ENCODE measurements at regions not wholly inside any gene's neighbourhood (a gene's known extent, or its start where the extent isn't known, plus 50 kb on each side); places are given as distances from the start of the nearest gene placed in this dataset.

GRCh38 chr15:92787116-92787515, 113.0 kb upstream of the CHD2 start:
- DNase-seq (ENCODE audit: low read depth, low spot score), result no peak
- Histone ChIP-seq H3K4me2 (ENCODE audit: low read length) (no peak overlapping the region), H3K27ac (ENCODE audit: low read depth, low read length) (no peak overlapping the region), H2AFZ (ENCODE audit: low read depth, low read length, poor library complexity, severe bottlenecking) (no peak overlapping the region), H4K20me1 (ENCODE audit: insufficient read depth) (no peaks in the 10 kb centered on the region), H3K9me3 (ENCODE audit: control insufficient read depth in 1 of 2, insufficient read depth in 1 of 2, low read depth in 1 of 2, low read length in 2 of 2) (no peaks in the 10 kb centered on the region), H3K4me1 (ENCODE audit: control insufficient read depth in 1 of 2, insufficient read depth in 2 of 2, low read length in 2 of 2) (no peaks in the 10 kb centered on the region), H3K9ac (ENCODE audit: low read length) (no peak overlapping the region), H3K9me2 (ENCODE audit: insufficient read depth) (no peaks in the 10 kb centered on the region), H3K36me3 (ENCODE audit: control insufficient read depth in 1 of 2, insufficient read depth in 2 of 2, low read length in 2 of 2) (no peaks in the 10 kb centered on the region), H3K79me2 (ENCODE audit: insufficient read depth, low read length) (no peaks in the 10 kb centered on the region), H3K4me3 (replicated peaks in 1 of 2; ENCODE audit: low read depth in 1 of 2, low read length in 2 of 2) (no peak overlapping the region), H3K27me3 (ENCODE audit: insufficient read depth, low read length) (no peaks in the 10 kb centered on the region)
- POLR2A ChIA-PET, result no interaction called here
- no peak for ATAC-seq
- no TSS peak for BruUV-seq (replicated peaks)
- RAD21 ChIA-PET (ENCODE audit: low non-redundant PET in 1 of 2, low total read pairs in 2 of 2, uncharacterized antibody in 2 of 2, unreplicated experiment in 2 of 2), result no interaction called here
- TF ChIP-seq FOSL1 (IDR thresholded peaks at IDR 0.05; ENCODE audit: low read depth) (no peak), EZH2 (IDR thresholded peaks at IDR 0.05) (no peak), RAD21 (IDR thresholded peaks at IDR 0.05; ENCODE audit: low read depth) (no peak), EGR1 (IDR thresholded peaks at IDR 0.05; ENCODE audit: low read depth) (no peak)
- CTCF ChIA-PET, result interaction anchor here (1.1 kb wide), 1 partner anchor 10 kb away, joined by 3 read pairs; no protein-coding TSS in a partner anchor
- intact Hi-C loops (cut with micrococcal nuclease), result no loop called here

GRCh38 chr15:92788196-92788595, 111.9 kb upstream of the CHD2 start:
- ATAC-seq, result no peak
- CTCF ChIA-PET, result interaction anchor here (1.1 kb wide), 1 partner anchor 9 kb away, joined by 3 read pairs; no protein-coding TSS in a partner anchor
- no peak for TF ChIP-seq SRF (IDR thresholded peaks at IDR 0.05; ENCODE audit: low read depth)
- no peak for TF ChIP-seq POLR2AphosphoS5 (IDR thresholded peaks at IDR 0.05; ENCODE audit: low read depth, low read length)
- no peak for TF ChIP-seq YY1 (IDR thresholded peaks at IDR 0.05; ENCODE audit: extremely low read depth, insufficient replicate concordance, low read depth, low read length)
- no peak for TF ChIP-seq FOSL1 (IDR thresholded peaks at IDR 0.05; ENCODE audit: low read depth)
- TF ChIP-seq ZBTB33 (IDR thresholded peaks at IDR 0.05; ENCODE audit: extremely low read depth, insufficient replicate concordance, low read length), result no peak
- TF ChIP-seq EGR1 (IDR thresholded peaks at IDR 0.05; ENCODE audit: low read depth), result no peak
- TF ChIP-seq TCF7L2 (IDR thresholded peaks at IDR 0.05; ENCODE audit: borderline replicate concordance, extremely low read depth, insufficient read depth, insufficient read length), result no peak
- TF ChIP-seq SIN3A (IDR thresholded peaks at IDR 0.05; ENCODE audit: low read depth), result no peak
- no peak for TF ChIP-seq ZNF274 (IDR thresholded peaks at IDR 0.05; ENCODE audit: low read depth, low read length)
- no peak for TF ChIP-seq ELF1 (IDR thresholded peaks at IDR 0.05; ENCODE audit: borderline replicate concordance, low read depth)
- no peak for TF ChIP-seq REST (IDR thresholded peaks at IDR 0.05; ENCODE audit: low read depth)
- TF ChIP-seq EZH2 (IDR thresholded peaks at IDR 0.05), result no peak
- no peak for TF ChIP-seq JUND (IDR thresholded peaks at IDR 0.05)
- no peak for TF ChIP-seq SP1 (IDR thresholded peaks at IDR 0.05; ENCODE audit: low read depth)

More at GRCh38 chr15:92788196-92788595, 111.9 kb upstream of the CHD2 start:
- Histone ChIP-seq H3K4me3 (replicated peaks in 1 of 2; ENCODE audit: low read depth in 1 of 2, low read length in 2 of 2) (no peak overlapping the region), H4K20me1 (ENCODE audit: insufficient read depth) (no peaks in the 10 kb centered on the region), H3K27ac (ENCODE audit: low read depth, low read length) (no peak overlapping the region), H3K9ac (ENCODE audit: low read length) (no peak overlapping the region), H3K79me2 (ENCODE audit: insufficient read depth, low read length) (no peaks in the 10 kb centered on the region), H3K27me3 (ENCODE audit: insufficient read depth, low read length) (no peaks in the 10 kb centered on the region), H3K4me2 (ENCODE audit: low read length) (no peak overlapping the region), H2AFZ (ENCODE audit: low read depth, low read length, poor library complexity, severe bottlenecking) (no peak overlapping the region), H3K36me3 (ENCODE audit: control insufficient read depth in 1 of 2, insufficient read depth in 2 of 2, low read length in 2 of 2) (no peaks in the 10 kb centered on the region), H3K4me1 (ENCODE audit: control insufficient read depth in 1 of 2, insufficient read depth in 2 of 2, low read length in 2 of 2) (no peaks in the 10 kb centered on the region), H3K9me2 (ENCODE audit: insufficient read depth) (no peaks in the 10 kb centered on the region), H3K9me3 (ENCODE audit: control insufficient read depth in 1 of 2, insufficient read depth in 1 of 2, low read depth in 1 of 2, low read length in 2 of 2) (no peaks in the 10 kb centered on the region)
- intact Hi-C loops (cut with micrococcal nuclease), result no loop called here
- ChIA-PET POLR2A (no interaction called here), RAD21 (ENCODE audit: low non-redundant PET in 1 of 2, low total read pairs in 2 of 2, uncharacterized antibody in 2 of 2, unreplicated experiment in 2 of 2) (no interaction called here)
- no TSS peak for BruUV-seq (replicated peaks)
- DNase-seq (ENCODE audit: low read depth, low spot score), result no peak

Data from HCT116 (cell line).